HG02970 (cell line): ENCODE measurements at regions not wholly inside any gene's neighbourhood (a gene's known extent, or its start where the extent isn't known, plus 50 kb on each side); places are given as distances from the start of the nearest gene placed in this dataset.

Source experiments
- ATAC-seq: cut with Tn5 transposase; IDR thresholded peaks from one replicate; pipeline ENCODE4 v1.9.1; 2021; ENCODE audit warnings: mild to moderate bottlenecking, moderate library complexity, moderate number of reproducible peaks; ENCODE audit not compliant: unreplicated experiment, low FRiP score

DNA sequence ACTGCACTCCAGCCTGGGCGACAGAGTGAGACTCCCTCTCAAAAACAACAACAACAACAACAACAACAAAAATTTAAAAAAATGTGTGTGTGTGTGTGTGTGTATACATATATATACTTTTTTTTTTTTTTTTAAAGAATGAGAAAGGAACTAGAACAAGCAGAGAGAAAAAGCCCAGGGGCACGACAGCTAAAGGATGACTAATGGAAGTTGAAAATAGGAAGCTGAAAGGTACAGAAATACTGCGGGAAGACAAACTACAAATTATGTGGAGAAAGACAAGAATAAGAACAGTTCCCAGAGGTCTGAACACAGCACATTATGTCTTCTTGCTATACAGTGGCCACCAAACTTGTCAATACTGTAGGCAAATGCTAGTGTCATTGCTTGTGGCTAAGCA is 141.9 kb upstream of the PRSS1 start:
- ATAC-seq, result no peak

DNA sequence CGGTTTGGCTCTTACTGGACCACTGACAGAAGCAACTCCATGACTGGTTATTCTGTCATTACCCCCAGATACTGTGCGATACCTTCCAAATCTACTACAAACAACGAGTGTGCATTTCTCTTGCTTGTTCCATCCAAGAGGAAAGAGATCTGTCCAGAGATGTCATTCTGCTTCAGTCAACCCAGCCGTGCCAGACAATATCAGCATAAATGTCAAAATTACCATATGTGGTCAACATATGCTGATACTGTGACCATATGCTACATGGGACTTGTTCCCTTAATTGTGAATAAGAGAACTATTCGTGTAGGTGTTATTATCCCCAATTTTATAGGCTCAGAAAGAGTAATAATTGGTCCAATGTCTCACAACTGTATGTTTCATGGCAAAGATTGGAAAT is 143.2 kb upstream of the PRSS1 start:
- no peak for ATAC-seq

DNA sequence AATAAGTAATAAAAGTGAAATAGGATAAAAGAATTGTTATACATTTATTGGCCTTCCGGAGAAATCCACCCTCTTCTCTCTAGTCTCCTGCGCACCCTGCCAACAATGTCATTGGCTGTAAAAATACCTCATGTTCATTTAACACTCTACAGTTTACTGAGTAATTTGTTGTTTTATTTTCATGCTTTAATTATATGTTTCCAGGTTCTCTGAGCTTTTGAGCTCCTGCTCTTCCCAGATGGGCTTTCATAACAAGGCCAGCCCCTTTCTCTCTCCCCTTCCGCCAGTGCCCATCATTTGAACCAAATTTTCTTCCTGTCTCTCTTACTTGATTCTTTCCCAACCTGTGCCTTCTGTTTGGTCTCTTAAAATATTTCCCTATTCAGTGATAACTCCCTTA is 144.6 kb upstream of the PRSS1 start:
- ATAC-seq, result no peak

DNA sequence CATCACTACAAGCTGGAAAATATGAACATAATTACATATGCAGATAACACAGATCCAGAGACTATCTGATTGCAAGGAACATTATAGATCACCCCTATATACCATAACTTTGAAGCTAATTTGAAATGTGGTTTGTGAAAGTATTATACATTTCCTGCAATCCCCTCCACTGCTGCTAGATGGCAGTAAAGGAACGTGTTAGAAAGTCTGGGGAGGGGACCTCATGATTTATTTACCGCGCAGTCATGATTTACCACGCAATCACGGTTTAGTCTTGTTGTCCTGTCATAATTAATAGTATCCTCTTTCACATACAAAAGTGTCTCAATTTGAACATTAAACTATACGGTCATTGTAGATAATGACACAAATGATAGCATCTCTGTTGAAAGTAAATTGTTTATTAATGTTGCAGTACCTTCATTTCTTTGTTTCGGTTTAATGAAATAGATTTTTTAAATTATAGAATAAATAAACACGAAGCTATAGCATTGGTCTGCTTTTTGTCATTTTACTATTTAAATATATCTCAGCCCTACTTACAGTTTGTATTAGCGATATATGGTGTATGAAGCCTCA is 145.3 kb upstream of the PRSS1 start:
- peak; percentile 78 for ATAC-seq

DNA sequence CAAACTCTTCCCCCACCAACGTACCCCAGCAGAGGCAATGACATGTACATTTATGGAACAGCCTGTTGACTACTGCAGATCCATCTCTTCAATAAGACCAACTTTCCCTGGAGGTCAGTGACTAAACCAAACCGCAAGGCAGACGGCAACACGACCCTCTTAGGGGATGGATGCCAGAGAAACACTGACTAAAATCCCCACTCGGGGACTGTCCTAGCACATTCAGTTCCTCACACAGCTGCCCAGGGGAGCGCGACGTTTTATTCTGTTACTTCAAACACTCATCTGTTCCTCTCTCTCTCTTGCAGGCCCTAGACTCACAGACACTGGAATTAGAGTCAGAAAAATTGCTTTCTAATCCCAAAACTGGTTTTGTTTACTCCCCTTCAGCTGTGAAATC is 146.5 kb upstream of the PRSS1 start:
- ATAC-seq, result no peak

DNA sequence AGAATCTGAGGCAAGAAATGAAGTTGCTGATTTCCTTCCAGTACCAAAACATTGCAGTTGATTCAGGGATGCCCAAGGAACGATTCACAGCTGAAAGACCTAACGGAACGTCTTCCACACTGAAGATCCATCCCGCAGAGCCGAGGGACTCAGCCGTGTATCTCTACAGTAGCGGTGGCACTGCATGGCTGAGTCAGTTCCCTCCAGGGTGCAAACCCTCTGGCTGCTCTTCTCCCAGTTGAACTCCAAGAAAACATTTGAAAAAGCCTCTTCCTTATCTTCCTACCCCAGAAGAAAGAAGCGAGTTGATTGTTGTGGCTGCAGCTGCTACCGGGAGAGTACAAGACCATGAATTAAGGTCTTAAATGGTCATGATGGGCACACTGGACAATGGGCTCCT is 147.1 kb upstream of the PRSS1 start:
- no peak for ATAC-seq

DNA sequence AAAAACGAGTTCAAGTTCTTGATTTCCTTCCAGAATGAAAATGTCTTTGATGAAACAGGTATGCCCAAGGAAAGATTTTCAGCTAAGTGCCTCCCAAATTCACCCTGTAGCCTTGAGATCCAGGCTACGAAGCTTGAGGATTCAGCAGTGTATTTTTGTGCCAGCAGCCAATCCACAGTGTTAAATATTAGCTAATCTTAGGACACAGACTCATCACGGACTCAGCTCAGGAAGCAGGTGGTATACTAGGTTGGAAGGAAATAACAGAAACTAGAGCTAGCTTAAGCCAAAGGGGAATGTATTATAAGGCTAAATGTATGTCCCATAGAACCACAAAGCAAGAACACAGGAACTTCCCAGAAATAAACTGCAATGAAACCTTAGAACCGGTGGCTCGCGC is 151.0 kb upstream of the PRSS1 start:
- ATAC-seq, result no peak

DNA sequence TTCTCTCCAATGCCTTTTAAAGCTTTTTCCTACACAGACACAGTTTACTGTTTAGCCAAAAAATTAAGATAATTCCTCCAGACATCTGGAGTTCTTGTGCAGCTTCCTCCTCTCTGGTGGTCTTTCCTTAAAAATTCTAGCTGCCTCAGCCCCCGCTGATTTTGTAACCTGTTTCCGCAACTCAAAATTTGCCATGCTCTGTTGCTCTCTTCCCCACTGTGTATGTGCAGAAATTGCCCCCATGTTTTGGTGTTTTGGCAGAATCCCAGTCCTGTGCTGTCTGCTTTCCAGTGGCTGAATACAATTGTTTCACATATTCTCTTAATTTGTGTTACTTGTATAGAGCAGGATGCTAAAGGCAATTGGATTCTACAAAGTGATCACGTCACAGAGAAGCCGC is 151.7 kb upstream of the PRSS1 start:
- ATAC-seq, result no peak

DNA sequence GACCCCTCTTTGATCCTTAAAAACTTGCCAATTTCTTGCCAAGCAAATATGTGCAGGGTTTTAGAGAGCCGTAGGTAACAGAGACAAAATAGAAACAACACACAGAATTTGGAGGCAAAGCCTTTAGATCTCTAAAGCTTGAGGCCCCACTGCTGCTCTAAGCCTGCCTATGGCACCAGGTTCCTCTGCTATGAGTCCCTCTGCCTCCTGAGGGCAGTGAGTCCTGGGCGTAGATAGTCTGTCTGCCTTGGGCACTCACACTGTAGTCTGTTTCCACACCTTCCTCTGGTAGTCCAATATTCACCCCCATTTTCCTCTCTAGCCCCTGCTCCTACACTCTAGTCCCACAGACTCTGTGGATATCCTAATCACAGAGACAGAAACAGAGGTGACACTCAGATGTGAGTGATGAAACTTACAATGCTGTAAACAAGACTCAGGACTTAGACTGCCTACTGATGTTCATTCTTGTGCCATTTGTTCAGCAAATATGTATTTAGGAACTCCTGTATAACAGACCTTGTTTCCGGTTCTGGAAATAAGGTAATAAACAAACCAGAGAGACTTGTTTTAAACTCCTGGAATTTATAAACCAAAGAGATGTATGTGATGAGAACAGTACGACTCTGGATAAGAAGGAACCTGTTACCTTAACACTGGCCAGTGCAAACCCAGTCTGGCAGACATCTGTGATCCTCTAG is 153.3 kb upstream of the PRSS1 start:
- ATAC-seq, result no peak

DNA sequence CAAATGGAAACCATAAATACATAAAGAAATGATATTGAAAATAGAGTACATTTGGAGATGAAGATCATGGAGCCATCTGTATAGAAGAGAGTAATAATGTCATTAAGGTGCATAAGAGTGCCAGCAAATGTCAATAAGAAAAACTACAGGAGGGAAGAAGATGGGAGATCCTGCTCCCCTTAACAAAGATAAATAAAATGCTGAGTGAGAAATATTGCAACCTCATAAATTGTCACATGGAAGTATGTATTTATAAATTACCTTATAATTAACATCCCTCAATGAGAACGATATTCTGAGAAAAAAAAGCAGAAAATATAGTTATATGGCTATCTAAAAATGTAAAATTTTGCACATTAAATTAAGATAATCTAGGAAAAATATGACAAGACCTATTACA is 155.2 kb upstream of the PRSS1 start:
- ATAC-seq, result no peak

DNA sequence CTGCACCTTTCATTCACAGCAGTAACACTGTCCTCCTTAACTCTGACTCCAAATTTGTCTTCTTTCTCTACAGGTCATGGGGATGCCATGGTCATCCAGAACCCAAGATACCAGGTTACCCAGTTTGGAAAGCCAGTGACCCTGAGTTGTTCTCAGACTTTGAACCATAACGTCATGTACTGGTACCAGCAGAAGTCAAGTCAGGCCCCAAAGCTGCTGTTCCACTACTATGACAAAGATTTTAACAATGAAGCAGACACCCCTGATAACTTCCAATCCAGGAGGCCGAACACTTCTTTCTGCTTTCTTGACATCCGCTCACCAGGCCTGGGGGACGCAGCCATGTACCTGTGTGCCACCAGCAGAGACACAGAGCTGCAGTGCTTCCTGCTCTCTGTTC is 156.2 kb upstream of the PRSS1 start:
- ATAC-seq, result no peak

DNA sequence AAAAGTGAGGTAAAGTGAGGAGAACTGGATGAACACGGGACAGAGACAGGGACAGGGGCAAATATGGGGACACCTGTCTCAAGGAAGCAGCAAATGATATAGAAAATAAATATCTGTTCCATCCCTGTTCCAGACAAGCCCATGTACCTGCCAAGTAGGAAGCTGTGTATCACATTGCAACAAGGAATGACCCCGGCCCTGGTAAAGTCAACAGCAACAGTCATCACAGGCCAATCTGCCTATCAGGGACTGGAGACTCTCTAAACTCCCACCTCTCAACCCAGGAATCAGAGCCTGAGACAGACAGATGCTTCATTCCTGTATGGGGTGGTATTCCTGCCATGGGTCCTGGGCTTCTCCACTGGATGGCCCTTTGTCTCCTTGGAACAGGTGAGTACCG is 156.6 kb upstream of the PRSS1 start:
- no peak for ATAC-seq

DNA sequence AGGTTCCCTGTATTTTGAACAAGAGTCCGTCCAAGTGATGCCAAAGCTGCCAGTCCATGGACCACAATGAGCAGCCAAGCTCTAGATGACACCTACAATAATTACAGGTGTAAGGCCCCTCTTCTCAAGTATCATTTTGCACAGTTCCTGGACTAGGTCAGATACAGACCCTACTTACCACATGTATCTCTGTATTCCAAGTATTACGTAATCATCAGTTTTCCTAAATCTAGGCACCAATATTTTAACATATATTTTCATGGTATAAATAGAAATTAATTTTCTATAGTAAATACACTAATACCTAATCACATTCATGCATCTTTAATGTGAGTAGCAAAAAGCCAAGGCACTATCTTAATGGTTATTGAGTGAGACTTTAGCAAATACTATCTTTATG is 157.0 kb upstream of the PRSS1 start:
- no peak for ATAC-seq

DNA sequence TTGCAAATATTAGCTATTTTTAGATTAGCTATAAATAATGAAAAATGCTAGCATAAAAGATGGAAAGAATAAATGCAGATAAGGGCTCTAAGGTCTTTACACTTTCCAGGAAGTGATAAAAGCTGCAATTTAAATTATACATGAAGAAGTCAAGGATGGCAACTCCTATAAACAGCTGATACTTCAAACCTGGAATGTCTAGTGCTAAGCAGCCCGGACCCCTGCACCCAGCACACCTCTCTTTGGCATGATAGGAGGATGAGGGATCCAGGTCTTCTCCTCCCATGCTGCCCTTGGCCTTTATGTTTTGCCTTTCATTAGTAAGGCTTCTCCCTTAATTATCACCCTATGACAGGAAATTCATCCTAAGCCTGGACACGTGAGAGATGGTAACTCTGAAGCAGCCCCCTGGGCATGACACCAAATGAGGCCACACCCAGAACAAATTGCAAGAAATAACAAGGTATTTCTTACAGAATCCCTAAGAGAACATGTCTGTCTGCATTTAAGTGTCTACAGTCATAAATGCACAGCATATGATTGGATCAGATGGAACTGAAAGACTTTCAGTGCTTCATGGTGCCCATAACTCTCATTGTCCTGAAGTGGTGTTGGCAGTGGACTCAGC is 158.3 kb upstream of the PRSS1 start:
- no peak for ATAC-seq

DNA sequence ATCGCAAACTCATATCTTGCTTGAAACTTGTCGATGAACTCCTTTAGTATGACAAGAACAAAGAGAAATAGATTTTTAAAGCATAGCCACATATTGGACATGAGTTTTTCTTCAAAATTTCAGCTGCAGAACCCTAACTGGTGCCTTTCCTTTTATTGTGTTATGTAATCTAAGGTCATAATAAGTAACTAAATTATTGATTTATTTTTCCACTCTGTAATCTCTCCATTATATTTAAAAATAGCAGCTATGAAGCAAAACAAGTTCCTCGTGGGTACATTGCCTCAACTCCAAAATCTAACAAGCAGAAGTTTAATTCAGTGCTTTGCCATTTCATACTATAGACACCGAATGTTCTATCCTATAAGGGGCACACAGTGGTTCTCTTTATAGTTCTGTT is 159.2 kb upstream of the PRSS1 start:
- ATAC-seq, result no peak

DNA sequence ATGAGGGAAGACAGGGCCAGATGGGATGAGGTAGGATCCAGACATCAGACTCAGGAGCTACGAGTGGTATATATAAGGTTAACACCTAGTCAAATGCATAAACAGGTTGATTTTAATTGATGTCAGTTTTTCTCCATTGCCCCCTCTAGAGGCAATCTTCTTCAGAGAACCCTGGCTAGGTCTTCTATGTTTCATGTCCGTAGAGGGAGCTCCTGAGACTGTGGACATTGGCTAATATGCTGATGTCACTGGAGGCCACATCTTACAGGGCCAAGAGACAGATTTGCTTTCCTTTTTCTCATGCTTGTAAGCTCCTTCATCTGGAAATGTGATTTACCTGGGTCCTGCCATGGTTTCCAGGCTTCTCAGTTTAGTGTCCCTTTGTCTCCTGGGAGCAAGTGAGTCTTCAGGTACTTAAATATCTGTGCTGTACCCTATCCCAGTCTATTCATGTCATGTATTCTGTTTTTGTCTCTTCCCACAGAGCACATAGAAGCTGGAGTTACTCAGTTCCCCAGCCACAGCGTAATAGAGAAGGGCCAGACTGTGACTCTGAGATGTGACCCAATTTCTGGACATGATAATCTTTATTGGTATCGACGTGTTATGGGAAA is 161.6 kb upstream of the PRSS1 start:
- ATAC-seq, result peak; percentile 68

DNA sequence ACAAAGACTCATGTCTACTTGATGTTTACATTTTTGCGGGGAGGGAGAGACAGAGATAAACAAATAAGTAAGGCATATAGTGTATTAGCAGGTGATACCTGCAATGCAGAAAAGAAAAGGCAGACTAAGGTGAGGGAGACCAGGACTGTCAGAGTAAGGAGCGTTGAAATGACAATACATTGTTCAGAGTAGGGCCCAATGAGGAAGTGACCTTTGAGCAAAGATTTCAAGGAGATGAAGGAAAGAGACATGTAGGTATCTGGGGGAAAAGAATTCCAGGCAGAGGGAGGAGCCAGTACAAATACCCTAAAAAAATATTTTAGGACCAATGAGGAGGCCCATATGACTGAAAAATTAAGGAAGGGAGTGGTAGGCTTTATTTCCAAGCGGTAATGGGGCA is 162.7 kb upstream of the PRSS1 start:
- no peak for ATAC-seq

DNA sequence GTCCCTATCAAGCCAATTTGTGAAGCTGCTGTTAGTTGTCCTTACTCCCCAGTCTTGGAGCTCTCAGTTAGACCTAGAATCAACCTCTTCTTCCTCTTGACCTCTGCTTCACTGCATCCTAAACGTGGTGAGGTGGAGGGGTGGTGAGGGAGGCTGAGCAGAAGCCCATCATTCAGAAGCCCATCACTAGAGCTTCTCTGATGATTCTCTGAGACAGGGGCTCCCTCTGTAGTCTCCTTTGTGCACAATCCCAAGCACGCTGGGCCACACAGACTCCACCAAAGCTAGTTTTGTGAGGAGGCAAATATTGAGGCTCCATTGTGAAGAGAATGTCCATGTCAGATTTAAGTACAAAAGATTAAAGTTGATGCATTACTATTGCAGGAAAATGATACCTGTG is 163.8 kb upstream of the PRSS1 start:
- ATAC-seq, result no peak

DNA sequence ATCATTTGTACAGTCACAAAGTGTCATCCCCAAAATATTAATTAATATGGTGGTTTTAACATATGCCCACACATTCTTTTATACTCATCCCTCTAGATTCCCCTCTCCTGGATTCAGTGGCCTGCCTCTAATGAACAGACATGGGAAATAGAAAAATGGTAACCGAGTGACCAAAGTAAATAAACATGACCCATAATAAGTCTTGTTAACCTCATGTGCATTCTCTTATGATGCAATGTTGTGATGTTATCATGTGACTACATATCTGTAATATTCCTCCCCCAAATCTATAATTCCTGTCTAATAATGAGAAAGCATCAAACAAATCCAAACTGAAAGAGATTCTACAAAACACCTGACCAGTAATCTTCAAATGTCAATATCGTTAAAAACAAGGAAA is 164.5 kb upstream of the PRSS1 start:
- ATAC-seq, result no peak

DNA sequence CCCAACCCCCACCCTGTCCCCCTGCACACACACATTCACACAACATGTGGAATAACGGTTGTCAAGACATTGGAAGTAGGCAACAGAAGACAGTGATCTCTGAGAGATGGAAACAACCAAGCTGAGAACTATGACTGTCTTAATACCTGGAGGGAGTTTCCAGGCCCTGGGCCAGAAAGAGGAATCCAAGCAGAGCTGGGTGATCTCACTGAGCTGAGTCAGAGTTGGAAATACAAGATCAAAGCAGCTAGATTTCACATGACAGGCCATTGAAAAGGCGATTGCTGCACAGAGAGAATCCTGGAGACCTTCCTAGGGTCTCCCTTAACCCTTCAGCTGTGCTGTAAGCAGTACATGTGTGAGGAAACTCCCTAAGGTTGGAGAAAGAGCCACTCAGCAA is 165.8 kb upstream of the PRSS1 start:
- no peak for ATAC-seq

DNA sequence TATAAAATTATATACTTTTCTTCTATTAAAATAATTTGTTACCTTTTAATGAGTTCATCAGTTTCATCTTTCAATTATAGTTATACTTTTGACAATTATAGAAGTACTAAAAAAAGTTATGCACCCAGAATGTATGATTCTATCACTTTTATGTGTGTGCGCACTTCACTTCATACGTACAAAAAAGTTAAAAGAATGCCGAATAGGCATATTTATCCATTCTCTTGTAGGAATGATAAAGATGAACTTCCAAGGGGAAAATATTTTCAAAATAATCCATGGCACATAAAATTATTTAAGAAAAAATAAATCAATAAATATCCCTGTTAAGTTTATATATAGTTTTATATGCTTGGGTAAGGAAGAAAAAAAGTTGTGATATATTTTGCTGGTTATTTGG is 166.9 kb upstream of the PRSS1 start:
- no peak for ATAC-seq

DNA sequence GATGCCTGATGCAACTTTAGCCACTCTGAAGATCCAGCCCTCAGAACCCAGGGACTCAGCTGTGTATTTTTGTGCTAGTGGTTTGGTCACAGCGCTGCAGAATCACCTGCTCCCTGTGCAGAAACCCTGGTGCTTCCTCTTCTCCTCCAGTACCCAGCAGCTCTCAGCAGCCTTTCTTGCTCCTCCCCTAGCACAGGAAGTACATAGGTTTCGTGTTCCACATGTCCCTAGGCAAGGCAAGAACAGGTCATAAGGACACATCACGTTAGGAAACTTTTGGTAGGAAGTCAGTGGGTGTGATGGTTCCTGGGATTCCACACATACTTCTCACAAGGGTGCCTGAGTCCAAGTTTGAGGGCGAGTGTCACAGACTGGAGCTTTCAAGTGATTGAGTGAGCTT is 167.9 kb upstream of the PRSS1 start:
- ATAC-seq, result peak; percentile 37
